ENCODE measurements at regions not wholly inside any gene's neighbourhood (a gene's known extent, or its start where the extent isn't known, plus 50 kb on each side); places are given as distances from the start of the nearest gene placed in this dataset.

DNA sequence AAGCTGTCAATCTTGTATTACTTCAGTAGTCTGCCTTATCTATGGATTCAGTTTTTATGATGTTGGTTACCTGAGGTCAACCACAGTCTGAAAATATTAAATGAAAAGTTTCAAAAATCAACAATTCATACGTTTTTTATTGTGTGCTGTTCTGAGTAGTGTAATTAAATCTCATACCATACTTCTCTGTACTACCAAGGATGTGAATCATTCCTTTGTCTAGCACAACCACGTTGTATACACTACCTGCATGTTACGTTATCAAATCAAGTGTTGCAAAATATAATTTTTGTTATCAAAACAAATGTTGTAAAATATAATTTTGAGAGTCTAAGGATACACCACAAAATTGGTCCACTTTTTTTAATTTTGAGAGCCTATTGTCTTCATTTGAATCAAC lies 590.2 kb upstream of the SETBP1 start:
- no peak for DNase-seq

DNA sequence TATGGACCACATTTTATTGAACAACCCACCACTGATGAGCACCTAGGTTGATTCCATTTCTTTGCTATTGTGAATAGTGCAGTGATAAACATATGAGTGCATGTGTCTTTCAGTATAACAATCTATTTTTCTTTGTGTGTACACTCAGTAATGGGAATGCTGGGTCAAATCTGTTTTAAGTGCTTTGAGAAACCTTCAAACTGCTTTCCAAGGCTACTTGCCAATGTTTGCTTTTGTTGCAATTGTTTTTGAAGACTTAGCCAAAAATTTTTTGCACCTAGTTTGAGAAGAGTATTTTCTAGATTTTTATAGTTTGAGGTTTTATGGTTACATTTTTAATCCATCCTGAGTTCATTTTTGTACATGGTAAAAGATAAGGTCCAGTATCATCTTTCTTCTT lies 587.4 kb upstream of the SETBP1 start:
- no peak for DNase-seq

DNA sequence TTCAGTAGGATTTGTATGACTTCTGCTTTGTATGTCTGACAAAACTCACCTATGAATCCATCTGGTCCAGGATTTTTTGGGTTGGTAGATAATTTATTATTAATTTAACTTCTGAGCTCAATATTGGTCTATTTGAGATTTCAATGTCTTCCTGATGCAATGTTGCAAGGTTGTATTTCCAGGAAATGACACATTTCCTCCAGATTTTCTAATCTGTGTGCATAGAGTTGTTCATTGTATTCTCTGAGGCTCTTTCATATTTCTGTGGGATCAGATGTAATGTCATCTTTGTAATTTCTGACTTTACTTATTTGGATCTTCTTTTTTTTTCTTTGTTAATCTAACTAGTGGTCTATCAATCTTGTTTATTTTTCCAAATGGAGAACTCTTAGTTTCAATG lies 584.7 kb upstream of the SETBP1 start:
- DNase-seq, result no peak

DNA sequence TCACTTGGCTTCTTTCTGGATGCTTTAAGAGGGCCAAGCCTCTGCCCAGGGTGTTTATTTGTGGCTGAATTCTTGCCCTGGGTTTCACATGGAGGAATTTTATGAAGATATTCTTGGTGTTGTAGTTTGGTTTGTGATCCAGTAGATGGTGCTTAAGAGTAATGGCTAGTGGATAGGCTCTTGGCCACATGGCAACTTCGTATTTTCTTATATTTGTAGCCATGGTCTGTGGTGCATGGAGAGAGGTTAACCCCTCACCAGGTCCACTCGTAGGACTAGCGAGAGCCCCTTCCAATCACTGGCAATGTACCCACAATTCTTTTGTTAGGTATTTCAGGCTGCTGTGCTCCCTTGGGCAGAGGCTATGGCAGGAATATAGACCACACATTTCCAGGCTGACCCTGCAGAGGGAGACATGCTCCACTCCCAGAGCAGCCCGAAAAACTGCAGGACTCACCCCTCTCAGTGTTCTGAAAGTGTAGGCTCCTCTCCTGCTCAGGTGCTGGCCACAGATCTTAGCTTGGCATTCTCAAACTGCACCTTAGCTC lies 582.1 kb upstream of the SETBP1 start:
- DNase-seq, result no peak

DNA sequence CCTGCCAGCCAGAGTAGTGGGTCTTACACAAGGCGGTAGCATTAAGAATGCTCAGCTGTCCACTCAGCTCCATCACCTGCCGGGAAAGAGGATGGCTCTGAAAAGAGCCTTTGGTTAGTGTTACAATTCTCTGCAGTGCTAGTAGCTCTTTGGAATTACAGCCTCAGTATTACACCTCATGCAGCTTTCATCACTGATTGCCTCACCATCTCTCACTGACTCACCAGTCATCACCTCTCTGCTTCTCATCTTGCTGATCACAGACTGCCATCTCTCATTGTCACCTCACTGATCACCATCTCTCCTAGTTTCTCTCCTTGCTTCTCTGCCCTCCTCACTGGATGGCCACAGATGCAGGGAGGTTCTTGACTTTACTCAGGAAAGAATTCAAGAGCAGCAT lies 573.5 kb upstream of the SETBP1 start:
- DNase-seq, result no peak

DNA sequence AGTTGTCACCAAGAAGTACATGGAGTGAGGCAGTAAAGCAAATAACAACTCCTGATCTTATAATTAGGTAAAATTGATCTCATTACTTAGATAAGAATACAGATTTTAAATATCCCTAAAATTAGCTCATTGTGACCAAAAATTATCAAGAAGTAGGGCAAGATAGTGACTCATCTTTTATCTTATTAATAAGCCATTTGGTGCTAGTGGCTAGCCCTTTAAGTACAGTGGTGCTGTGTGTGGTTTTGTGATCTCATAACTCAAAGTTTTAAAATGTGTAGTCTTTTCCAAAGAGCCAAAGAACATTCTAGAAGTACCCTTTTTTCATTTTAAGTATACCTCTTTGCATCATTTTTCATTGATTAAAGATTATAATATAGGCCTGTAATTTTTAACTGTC lies 569.4 kb upstream of the SETBP1 start:
- DNase-seq, result no peak

DNA sequence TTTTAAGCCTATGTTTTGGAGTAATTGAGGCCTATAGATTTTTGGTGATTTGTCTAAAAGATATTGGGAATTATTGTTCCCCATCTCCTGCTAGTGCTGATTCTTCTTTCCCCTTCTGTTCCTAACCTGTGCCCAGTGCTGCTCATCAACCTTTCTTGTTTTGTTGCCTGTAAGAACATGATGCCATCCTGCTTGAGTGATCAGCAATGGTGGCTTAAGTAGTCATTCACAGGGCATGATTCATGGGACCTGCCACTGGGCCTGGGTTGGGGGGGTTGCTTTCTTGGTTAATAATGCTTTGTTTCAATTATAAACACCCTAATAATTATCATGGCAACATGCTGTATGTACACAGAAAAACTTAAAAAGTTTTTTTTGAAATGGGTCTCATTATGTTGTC lies 562.9 kb upstream of the SETBP1 start:
- no peak for DNase-seq

DNA sequence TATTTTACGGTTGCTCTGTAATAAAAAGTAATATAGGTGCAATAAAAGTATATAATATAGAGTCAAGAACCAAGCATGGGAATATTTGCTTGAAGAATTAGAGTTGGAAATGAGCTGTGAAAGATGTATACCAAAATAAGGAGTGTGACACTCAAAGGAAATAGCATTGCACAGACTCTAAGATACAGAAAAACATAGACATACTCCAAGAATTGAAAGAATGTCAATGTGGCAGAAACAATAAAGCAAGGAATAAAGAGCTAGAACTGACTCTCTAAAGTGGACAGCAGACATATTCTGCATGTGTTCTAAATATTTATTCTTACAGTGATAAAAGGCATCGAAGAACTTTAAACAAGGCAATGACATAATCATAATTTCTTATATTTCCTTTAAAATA lies 561.1 kb upstream of the SETBP1 start:
- DNase-seq, result no peak

DNA sequence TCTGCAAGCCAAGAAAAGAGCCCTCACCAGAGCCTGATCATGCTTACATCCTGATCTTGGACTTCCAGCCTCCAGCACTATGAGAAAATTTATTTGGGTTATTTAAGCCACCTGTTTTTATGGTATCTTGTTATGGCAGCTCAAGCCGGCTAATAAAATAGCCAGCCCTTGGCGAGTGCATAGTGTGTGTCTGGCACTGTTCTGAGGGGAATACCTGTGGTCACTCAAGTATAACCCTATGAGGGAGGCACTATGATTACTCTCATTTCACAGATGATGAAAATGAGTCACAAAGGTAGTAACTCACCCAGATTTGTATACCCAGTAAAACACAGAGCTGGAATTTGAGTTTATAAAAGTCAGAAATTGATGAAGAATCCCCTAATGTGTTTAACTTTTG lies 556.9 kb upstream of the SETBP1 start:
- no peak for DNase-seq

DNA sequence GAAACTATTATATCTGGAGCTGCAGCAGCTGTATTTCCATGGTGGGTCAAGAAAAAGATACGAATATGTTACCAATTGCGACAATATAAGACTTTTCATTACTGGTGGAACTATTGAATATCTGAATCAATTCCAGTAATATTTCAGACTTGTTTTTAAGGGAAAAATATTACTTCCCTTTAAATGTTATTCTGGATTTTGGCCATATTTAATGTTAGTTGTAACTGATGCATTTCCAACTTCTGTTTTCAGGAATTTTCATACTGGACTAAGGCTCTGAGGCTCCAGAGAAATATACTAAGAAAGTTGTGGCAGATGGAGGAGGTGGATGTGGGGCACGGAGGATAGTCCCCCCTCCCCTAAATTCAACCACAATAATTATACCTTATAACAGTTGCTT lies 555.2 kb upstream of the SETBP1 start:
- no peak for DNase-seq

DNA sequence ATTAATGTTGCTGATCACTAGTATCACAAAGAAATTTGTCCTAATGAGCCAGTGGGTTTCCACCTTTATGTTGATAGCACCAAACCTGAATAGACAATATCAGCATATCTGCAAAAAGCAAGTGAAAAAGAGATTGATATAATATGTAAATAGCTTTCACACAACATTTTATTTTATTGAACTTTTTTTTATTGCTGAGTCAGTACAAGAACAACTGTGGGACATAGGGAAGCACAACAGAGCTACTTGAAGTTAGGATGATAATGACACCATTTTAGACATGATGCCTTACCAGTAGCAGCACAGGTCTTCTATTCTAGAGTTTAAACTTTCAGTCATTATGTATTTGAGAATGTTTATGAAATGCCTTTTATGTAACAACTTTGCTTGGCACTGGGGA lies 554.1 kb upstream of the SETBP1 start:
- DNase-seq, result no peak

DNA sequence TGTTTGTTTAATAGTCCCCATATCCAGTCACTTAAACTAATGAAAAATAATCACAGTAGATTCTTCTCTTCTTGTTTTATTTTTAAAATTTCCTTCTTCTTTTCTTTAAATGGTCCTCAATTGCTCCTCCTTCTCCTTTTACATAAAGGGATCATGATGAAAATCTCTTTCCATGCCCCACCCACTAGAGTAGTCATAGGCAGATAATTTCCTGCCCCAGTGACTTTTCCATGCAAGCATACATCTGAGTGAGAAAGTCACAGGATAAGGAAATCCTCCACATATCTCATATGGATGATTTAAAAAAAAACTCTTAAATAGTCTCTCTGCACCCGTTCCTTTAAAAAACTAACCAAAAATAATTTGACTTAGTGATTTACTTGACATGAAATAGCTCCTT lies 552.3 kb upstream of the SETBP1 start:
- no peak for DNase-seq

DNA sequence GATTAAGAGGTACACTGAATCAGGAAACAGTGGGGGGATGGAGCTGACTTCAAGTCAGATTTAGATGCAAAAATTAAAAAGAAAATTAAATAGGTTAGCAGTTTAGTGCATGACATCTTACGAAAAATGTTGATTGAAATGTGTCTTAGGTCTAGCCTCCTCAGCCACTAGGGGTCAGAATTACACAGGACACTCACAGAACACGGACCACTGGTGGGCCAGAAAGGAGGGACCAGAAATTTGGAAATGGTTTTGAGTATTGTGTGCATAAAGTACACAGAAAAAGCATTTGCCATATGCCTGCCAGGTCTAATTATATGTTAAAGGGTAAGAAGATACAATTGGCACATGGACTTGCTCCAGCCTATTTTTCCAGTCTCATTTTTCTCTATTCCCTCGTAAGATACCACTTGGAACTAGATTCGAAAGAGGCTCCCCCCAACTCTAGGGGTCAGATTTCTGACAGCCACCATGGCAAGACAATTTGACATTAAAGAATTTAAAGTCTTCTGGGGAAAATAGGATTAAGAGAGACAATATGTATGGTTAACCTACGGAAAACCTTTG lies 550.2 kb upstream of the SETBP1 start:
- no peak for DNase-seq

DNA sequence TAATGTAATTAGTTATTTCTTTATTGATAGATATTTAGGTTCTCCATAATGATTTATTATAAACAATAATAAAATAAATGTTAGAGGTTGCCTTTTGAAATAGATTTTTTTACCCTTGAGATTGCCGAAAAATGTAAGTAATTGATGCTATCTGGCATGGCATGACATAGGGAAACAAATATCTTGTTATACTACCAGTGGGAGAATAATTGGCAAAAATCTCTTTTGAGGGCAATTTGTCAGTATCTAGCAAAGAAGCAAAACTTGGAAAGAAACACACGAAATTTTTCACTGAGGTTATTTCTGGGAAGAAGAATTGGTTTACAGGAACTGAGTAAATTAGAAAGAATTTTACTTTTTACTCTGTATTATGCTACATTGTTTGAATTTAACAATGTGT lies 547.2 kb upstream of the SETBP1 start:
- no peak for DNase-seq

DNA sequence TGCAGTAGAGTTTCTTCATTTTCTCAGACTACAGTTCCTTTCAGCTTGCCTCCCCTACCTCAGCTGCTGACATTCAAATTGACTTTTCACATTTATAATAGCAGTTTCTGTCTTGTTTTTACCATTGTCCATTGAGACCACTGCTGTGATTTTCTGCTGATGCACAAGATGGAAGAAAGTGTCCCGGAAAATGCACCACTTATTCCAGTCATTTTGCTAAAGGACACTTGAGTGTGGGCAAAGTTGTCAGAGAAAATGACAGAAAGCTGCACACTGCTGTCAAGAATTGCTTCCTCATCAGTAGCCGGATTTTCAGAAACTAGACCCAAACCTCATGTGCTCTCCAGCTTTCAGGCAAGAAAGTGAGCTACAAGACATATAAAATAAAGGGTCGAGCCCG lies 546.2 kb upstream of the SETBP1 start:
- no peak for DNase-seq

DNA sequence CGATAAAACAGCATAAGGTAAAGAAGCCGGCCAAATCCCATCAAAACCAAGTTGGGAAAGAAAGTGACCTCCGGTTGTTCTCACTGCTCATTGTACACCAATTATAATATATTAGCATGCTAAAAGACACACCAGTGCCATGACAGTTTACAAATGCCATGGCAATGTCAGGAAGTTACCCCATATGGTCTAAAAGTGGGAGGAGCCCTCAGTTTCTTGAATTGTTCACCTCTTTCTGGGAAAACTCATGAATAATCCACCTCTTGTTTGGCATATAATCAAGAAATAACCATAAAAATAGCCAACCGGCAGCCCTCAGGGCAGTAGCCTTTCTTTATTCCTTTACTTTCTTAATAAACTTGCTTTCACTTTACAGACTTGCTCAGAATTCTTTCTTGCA lies 544.9 kb upstream of the SETBP1 start:
- no peak for DNase-seq

DNA sequence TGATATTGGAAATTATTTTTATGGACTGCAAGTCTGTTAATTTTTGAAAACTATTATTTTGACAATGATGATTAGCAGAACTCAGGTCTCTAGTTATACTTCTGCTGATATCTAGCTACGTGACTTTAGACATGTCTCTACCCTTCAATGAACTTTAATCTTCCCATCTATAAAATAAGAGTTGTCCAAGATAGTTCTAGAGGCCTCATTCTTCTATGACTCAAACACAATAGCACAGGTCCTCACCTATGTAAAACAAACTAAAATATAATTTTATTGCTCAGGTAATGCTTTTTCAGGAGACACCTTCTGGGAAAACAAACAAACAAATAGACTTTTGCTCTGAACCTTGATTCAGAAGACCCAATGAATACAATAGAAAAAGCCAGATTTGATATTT lies 544.4 kb upstream of the SETBP1 start:
- no peak for DNase-seq

DNA sequence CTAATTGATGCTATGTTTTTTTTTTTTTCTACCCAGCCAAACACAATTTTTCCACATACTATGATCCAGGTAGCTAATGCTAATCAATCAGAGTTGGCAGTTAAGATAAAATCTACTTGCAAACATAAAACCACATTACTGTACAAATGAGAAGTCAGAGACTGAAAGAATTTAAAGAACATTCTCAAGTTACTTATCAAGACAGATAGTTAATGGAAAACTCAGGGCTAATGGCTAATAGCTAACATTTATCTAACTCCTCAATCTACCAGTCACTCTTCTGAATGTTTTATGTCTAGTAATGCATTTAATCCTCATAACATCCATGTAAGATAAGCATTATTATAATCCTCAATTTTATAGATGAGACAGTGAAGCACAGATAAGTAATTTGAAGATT lies 537.6 kb upstream of the SETBP1 start:
- no peak for DNase-seq

DNA sequence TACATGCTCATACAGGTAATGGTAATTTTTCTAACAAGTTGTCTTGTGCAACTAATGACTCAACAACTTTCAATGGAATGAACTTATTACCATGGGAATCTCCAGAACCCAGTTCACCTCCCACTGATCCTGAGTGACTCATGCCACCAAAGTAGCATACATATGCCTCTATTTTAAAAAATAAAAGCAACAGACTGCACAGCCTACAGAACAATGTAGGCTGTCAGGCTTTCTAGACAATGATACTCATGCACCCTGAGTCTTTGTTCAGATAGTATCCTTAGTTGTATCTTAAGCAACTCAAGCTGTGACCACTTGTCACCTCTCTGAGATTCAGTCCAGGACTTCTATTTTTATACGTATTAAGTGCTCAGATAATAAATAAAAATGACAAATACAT lies 531.0 kb upstream of the SETBP1 start:
- DNase-seq, result no peak

DNA sequence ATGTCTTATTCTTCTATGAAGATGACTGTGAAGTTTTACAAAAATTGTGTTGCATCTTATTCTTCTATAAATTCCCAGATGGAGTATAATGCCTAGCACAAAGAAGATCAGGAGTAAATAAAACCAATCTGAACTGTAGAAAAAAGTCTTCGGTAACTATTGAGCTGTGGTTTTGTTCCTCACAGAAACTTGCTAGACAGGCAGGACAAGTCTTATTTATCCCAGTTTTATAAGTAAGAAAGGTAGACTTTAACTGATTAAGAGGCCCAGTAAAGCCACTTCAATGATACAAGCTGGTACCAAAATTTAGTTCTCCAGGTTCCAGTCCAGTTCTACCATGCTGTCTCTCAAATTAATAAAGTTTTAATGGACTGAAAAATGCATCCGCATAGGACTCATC lies 526.7 kb upstream of the SETBP1 start:
- DNase-seq, result no peak

DNA sequence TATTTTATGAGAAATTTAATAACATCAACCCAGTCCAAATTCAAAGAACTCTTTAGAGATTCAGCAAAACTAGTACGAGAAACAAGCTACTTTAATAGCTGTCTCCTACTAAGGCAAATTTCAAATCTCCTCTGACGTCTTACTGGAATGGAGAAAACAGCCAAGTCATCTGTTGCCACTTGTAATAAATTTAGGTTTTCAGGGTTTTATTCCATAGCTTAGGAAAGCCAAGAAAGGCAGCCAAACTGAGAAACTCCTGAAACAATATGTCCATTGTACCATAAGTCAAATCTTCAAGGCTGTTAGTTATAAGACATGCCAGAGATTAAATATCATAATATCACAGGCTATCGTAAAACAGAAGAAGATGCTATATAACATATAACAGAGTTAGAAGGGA lies 524.6 kb upstream of the SETBP1 start:
- DNase-seq, result no peak

DNA sequence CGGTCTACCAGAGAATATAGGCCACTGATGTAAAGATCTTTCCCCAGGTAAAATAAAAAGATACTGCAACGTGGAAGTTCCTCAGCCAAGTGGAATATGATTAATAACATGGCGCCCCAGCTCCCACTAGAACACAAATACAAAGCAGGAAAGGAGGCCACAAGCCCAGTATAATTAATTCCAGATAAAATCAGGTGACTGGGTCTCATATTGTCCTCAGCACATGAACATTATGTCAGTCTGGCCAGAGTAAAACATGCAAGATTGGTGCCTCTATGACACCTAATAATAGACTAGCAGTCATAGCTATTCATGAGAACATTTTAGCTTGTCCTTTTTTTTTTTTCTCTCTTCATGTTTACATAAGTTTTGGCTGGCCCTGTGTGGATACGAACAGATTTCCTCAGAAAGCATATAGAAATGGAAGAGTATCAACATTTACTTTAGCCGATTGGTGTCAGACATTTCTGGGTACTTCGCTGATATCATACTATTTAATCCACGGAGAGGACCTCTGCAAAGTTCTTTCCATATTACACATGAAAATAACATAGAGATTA lies 523.8 kb upstream of the SETBP1 start:
- no peak for DNase-seq

DNA sequence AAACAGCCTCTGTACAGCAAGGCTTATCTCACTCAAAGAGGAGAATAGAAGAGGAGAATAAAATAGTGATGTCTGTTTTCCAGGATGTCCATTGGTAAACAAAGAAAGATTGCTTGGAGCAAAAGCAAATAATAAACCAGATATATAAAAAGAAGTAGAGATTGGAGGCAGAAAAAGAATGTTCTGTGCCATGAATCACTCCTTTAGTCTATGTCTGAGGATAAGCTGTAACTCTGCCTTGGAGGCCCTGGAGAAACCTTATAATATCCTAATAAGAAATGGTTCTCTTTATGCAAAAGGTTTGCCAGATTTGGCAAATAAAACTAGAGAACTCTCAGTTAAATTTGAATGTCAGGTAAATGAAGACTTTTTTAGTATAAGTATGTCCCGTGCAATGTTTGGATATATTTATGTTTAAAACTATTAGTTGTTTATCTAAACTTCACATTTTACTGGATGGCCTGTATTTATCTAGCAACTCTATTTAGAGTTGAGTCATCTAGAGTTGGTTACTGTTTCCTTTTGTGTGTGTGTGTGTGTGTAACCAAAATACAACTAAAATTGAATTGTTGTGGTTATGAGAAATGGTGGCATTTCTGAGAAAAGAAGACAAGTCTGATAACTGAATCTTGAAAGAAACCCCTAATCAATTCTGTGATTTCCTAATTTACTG lies 510.3 kb upstream of the SETBP1 start:
- no peak for DNase-seq

DNA sequence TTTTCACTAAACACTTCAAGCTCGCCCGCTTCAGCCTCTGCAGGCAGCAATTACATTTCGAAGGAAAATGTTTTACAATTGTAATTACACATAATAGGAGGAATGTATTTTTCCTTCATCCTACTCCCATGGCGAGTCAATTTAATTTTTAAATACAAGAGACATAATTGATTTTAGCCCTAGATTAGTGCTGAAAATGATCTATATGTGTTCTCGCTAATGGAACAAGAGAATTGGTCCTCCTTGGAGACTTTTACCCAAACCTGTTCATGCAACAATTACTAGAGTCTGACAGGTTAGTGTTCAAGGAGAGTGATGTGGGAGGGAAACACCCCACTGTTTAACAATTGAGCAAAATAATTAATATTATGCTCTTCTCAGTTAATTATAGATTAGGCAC lies 509.4 kb upstream of the SETBP1 start:
- peak; percentile 94 for DNase-seq

DNA sequence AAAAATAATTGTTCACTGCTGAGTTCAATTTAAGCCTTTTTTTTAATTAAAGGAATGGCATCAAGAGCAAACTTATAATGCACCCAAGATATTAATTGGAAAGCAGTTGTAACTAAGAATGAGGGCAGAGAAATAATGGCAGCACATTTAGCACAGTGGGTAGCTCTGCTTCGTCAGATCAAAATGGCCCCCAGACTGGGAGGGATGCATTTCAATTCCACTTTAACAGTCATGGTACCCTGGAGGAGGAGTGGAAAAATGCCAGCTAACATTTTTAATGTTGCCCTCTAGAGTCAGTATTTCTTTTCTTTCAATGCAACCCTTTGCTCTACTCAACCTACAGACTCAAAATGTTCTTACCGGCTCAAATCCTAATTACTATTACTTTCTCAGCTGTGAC lies 504.8 kb upstream of the SETBP1 start:
- no peak for DNase-seq

Measured in NCI-H1436 treated with DMSO at 0.1 percent for 48 hours (cell line).